Left hindlimb (tissue), 1 donor: ENCODE measurements at regions not wholly inside any gene's neighbourhood (a gene's known extent, or its start where the extent isn't known, plus 50 kb on each side); places are given as distances from the start of the nearest gene placed in this dataset.

Experiments used
- DNase-seq: peaks from one replicate; pipeline ENCODE4 v3.0.0-alpha.2; 2018

GRCh38 chr3:25259871-25260270 is 168.2 kb upstream of the RARB start:
- no peak for DNase-seq

- DNase-seq = no peak
These were observed 165.7 kb upstream of the RARB start for GRCh38 chr3:25262322-25262721.

- no peak for DNase-seq
These were observed 162.8 kb upstream of the RARB start for GRCh38 chr3:25265284-25265683.

GRCh38 chr3:25266677-25267076 is 161.4 kb upstream of the RARB start:
- DNase-seq = no peak

- no peak for DNase-seq
These were observed 156.0 kb upstream of the RARB start for GRCh38 chr3:25272090-25272489.

- no peak for DNase-seq
These were observed 154.4 kb upstream of the RARB start for GRCh38 chr3:25273582-25274171.

- DNase-seq = no peak
These were observed 150.6 kb upstream of the RARB start for GRCh38 chr3:25277503-25277902.

- DNase-seq = no peak
These were observed 146.9 kb upstream of the RARB start for GRCh38 chr3:25281041-25281731.

GRCh38 chr3:25281732-25282126 is 146.3 kb upstream of the RARB start:
- no peak for DNase-seq

- DNase-seq = no peak
These were observed 144.4 kb upstream of the RARB start for GRCh38 chr3:25283613-25284012.

- no peak for DNase-seq
These were observed 143.8 kb upstream of the RARB start for GRCh38 chr3:25284249-25284648.

- DNase-seq = no peak
These were observed 140.7 kb upstream of the RARB start for GRCh38 chr3:25287291-25287884.

- no peak for DNase-seq
These were observed 139.7 kb upstream of the RARB start for GRCh38 chr3:25288413-25288812.

GRCh38 chr3:25289156-25289555 is 138.9 kb upstream of the RARB start:
- DNase-seq = no peak

GRCh38 chr3:25289663-25290062 is 138.4 kb upstream of the RARB start:
- DNase-seq = no peak

GRCh38 chr3:25291481-25291905 is 136.6 kb upstream of the RARB start:
- DNase-seq = no peak

GRCh38 chr3:25292036-25292435 is 136.0 kb upstream of the RARB start:
- no peak for DNase-seq

GRCh38 chr3:25292595-25292994 is 135.5 kb upstream of the RARB start:
- DNase-seq = no peak

GRCh38 chr3:25293736-25294135 is 134.3 kb upstream of the RARB start:
- DNase-seq = no peak

GRCh38 chr3:25294169-25294805 is 133.8 kb upstream of the RARB start:
- DNase-seq = no peak

GRCh38 chr3:25297667-25298585 is 130.1 kb upstream of the RARB start:
- no peak for DNase-seq

- DNase-seq = no peak
These were observed 127.9 kb upstream of the RARB start for GRCh38 chr3:25300141-25300540.

- no peak for DNase-seq
These were observed 123.1 kb upstream of the RARB start for GRCh38 chr3:25304916-25305315.
